Left cardiac atrium (tissue), 4 donors: ENCODE measurements at regions not wholly inside any gene's neighbourhood (a gene's known extent, or its start where the extent isn't known, plus 50 kb on each side); places are given as distances from the start of the nearest gene placed in this dataset.
"Not testable (repeated sequence)": the region's sequence is repeated elsewhere in the genome, so short reads cannot be mapped to it uniquely, and the experiment has no call there.

ENCODE experiments used
- ATAC-seq, 2 donors: fragments of 200-7000 bp; cut with Tn5 transposase; one replicate each; pipeline ENCODE4 v1.9.1; 2020; ENCODE audit warnings: mild to moderate bottlenecking in 2 of 2, moderate library complexity in 2 of 2
- DNase-seq: peaks from one replicate; pipeline ENCODE4 v3.0.0-alpha.2; 2020
- intact Hi-C, 2 donors: fragments of 100-400 bp; cut with DNase I; formaldehyde crosslinking; loops; one replicate each; pipeline versions ENCODE4 v1.14.1 to v1.15.1; 2022 to 2023
- donor health status: DM: no; HTN: yes; CAD: no.
- donor health status: DM: no; HTN: yes; CAD: no; lungs with severe emphysema.
- donor health status: DM: yes; HTN: yes; CAD: no.
- donor health status: Dilated cardiomyopathy.

- peak; percentile 63 to 89 for ATAC-seq
- intact Hi-C loops = no loop called here
- no peak for DNase-seq
These were observed 172.9 kb upstream of the NREP start for GRCh38 chr5:111929867-111930266.

- no peak for ATAC-seq
- intact Hi-C loops = no loop called here
- no peak for DNase-seq
These were observed 172.3 kb upstream of the NREP start for GRCh38 chr5:111929261-111929660.

- intact Hi-C loops = no loop called here
- no peak for ATAC-seq
- DNase-seq = no peak
These were observed 171.5 kb upstream of the NREP start for GRCh38 chr5:111928511-111928910.

GRCh38 chr5:111927191-111927590, 170.2 kb upstream of the NREP start:
- ATAC-seq = no peak
- intact Hi-C loops = no loop called here
- DNase-seq = no peak

- ATAC-seq = no peak
- no peak for DNase-seq
- intact Hi-C loops = no loop called here
These were observed 169.0 kb upstream of the NREP start for GRCh38 chr5:111926026-111926425.

- ATAC-seq = peak in 1 of 2 donors; percentile 59
- no peak for DNase-seq
- intact Hi-C loops = no loop called here
These were observed 165.3 kb upstream of the NREP start for GRCh38 chr5:111922344-111922743.

- intact Hi-C loops, DNase-seq, ATAC-seq: not testable (repeated sequence)
These were observed 164.7 kb upstream of the NREP start for GRCh38 chr5:111921691-111922090.

- DNase-seq (no peak), ATAC-seq (no peak)
- intact Hi-C loops = no loop called here
These were observed 158.1 kb upstream of the NREP start for GRCh38 chr5:111914966-111915636.

GRCh38 chr5:111902436-111902835, 145.4 kb upstream of the NREP start:
- ATAC-seq (no peak), DNase-seq (no peak)
- intact Hi-C loops = no loop called here

- DNase-seq (no peak), ATAC-seq (no peak)
- intact Hi-C loops = no loop called here
These were observed 144.3 kb upstream of the NREP start for GRCh38 chr5:111901296-111901695.

- ATAC-seq = no peak
- no peak for DNase-seq
- intact Hi-C loops = no loop called here
These were observed 136.0 kb upstream of the NREP start for GRCh38 chr5:111892949-111893348.

GRCh38 chr5:111887706-111888105, 130.7 kb upstream of the NREP start:
- intact Hi-C loops = no loop called here
- ATAC-seq (peak in 1 of 2 donors; percentile 41), DNase-seq (no peak)

GRCh38 chr5:111869681-111870080, 112.7 kb upstream of the NREP start:
- intact Hi-C loops = no loop called here
- ATAC-seq (no peak), DNase-seq (no peak)

- ATAC-seq = no peak
- DNase-seq = no peak
- intact Hi-C loops = no loop called here
These were observed 108.4 kb upstream of the NREP start for GRCh38 chr5:111865356-111865755.

- DNase-seq = no peak
- intact Hi-C loops = no loop called here
These were observed 106.8 kb upstream of the NREP start for GRCh38 chr5:111863801-111864200.

GRCh38 chr5:111859533-111860270, 102.7 kb upstream of the NREP start:
- intact Hi-C loops = no loop called here
- DNase-seq (no peak), ATAC-seq (peak; percentile 73 to 80)

More at GRCh38 chr5:111863801-111864200, 106.8 kb upstream of the NREP start:
- no peak for ATAC-seq

GRCh38 chr5:111859031-111859430, 102.0 kb upstream of the NREP start:
- ATAC-seq (peak; percentile 73 to 94), DNase-seq (no peak)
- intact Hi-C loops = no loop called here

- intact Hi-C loops = no loop called here
- DNase-seq = no peak
- no peak for ATAC-seq
These were observed 100.6 kb upstream of the NREP start for GRCh38 chr5:111857623-111858022.

GRCh38 chr5:111856876-111857466, 100.0 kb upstream of the NREP start:
- ATAC-seq (peak in 1 of 2 donors; percentile 14), DNase-seq (peak; percentile 27)
- intact Hi-C loops = no loop called here

GRCh38 chr5:111855356-111855755, 98.4 kb upstream of the NREP start:
- intact Hi-C loops = no loop called here
- DNase-seq (no peak), ATAC-seq (peak in 1 of 2 donors; percentile 41)
